ENCODE measurements at regions not wholly inside any gene's neighbourhood (a gene's known extent, or its start where the extent isn't known, plus 50 kb on each side); places are given as distances from the start of the nearest gene placed in this dataset.

DNA sequence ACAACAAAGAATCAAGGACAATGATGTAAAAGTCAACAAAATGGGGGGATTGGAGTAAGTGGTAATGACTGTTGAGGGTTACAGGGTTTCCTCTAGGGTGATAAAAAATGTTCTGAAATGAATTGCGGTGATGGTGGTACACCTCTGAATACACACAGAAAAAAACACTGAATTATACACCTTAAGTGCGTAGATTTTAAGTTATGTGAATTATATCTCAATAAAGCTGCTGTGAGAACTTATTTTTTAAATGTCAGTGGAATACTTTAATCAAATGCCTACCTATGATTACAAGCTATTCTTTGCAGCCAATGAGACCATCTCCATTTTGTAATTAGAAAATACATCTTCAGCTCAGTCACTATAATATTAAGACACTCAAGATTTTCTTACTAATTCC, 53.5 kb downstream of the ZNF608 start:
- no peak for TF ChIP-seq POLR2A (IDR thresholded peaks at IDR 0.05)
- TF ChIP-seq CTCF (IDR thresholded peaks at IDR 0.05 in 8 of 11, conservative IDR thresholded peaks at IDR 0.05 in 3 of 11) = no peak

Data from spleen (tissue), 7 donors.